ENCODE measurements at regions not wholly inside any gene's neighbourhood (a gene's known extent, or its start where the extent isn't known, plus 50 kb on each side); places are given as distances from the start of the nearest gene placed in this dataset.

DNA sequence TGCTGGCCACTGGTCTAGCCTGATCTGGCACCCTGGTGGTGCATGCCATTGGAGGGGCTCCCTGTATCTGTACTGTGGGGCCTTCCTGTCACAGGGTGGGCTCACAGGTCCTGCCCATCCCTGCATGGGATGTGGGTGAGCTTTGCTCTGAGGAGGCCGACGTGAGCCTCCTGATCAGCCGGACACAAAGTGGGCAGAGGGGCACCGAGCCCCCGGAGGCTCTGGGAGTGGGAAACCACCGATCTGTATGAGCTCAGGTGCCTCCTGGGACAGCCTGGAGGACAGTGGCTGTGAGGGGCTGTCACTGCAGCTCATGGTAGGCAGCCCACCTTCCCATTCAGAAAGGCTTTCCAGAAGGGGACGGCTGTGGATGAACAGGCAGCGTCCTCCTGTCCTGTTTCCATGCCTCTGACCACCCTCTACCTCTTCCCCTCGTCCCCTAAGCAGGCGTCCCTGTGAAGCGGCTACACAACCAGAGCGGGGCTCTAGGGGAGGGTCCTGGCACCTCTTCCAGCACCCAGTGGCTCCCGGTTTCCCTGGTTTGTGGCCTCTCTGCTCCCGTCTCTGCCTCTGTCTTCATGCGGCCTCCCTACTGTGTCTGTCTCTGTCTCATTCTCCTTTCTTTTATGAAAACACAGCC is 112.5 kb upstream of the OTOS start:
- intact Hi-C loops (cut with micrococcal nuclease): no loop called here
- H3K36me3 Mint-ChIP-seq: no peaks in the 10 kb centered on the region
- H3K4me1 Mint-ChIP-seq: no peaks in the 10 kb centered on the region
- Histone ChIP-seq H3K36me3 (ENCODE audit: insufficient read depth, low read length) (no peaks in the 10 kb centered on the region), H3K4me3 (ENCODE audit: low read length in 2 of 2) (no peak overlapping the region), H3K27me3 (ENCODE audit: insufficient read depth, low read length) (no peaks in the 10 kb centered on the region), H3K27ac (ENCODE audit: low read depth, low read length) (no peak overlapping the region), H3K9me3 (ENCODE audit: control insufficient read depth in 1 of 2, low read length in 2 of 2) (no peaks in the 10 kb centered on the region), H3K4me1 (ENCODE audit: insufficient read depth, low read length) (no peaks in the 10 kb centered on the region)
- H3K4me3 Mint-ChIP-seq: no peak overlapping the region
- peaks cover 0 to 16% of the 10 kb centered on the region in 2 donors for H3K27me3 Mint-ChIP-seq
- ChIA-PET POLR2A (ENCODE audit: partially characterized antibody) (no interaction called here), CTCF (ENCODE audit: partially characterized antibody) (no interaction called here)
- no peaks in the 10 kb centered on the region for H3K9me3 Mint-ChIP-seq
- H3K27ac Mint-ChIP-seq: no peak overlapping the region
- no peak for DNase-seq

DNA sequence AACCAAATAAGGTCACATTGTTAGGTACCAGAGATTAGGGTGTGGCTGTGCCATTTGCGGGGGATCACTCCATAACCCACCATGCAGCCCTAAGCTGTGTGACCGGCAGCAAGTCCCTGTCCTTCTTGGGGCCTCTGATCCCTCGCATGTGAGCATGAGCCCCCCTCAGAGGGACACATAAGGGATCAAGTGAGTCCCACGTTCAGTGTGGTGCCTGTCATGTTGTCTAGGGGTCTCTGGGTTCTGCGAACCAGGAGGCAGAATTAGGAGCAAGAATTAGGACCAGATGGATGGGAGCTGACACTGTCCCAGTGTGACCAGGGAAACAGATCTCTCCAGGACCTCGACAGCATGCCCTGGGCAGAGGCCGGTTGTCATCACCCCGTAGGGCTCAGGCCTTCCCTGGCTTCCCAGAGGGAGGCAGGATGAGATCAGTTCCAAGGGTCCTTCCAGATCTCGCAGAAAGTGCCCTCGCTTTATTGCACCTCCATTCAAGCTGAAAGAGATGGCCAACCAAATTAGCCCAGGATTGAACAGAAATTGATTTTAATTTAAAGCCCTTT is 113.2 kb upstream of the OTOS start:
- POLR2A ChIA-PET (ENCODE audit: partially characterized antibody): no interaction called here
- Mint-ChIP-seq H3K27me3 (peaks cover 0 to 16% of the 10 kb centered on the region in 2 donors), H3K27ac (no peak overlapping the region), H3K4me3 (no peak overlapping the region), H3K36me3 (no peaks in the 10 kb centered on the region), H3K9me3 (no peaks in the 10 kb centered on the region), H3K4me1 (no peaks in the 10 kb centered on the region)
- no peak overlapping the region for H3K4me3 ChIP-seq (ENCODE audit: low read length in 2 of 2)
- no peaks in the 10 kb centered on the region for H3K9me3 ChIP-seq (ENCODE audit: control insufficient read depth in 1 of 2, low read length in 2 of 2)
- H3K27ac ChIP-seq (ENCODE audit: low read depth, low read length): no peak overlapping the region
- H3K27me3 ChIP-seq (ENCODE audit: insufficient read depth, low read length): no peaks in the 10 kb centered on the region
- H3K4me1 ChIP-seq (ENCODE audit: insufficient read depth, low read length): no peaks in the 10 kb centered on the region
- CTCF ChIA-PET (ENCODE audit: partially characterized antibody): no interaction called here
- intact Hi-C loops (cut with micrococcal nuclease): no loop called here
- no peak for DNase-seq
- H3K36me3 ChIP-seq (ENCODE audit: insufficient read depth, low read length): no peaks in the 10 kb centered on the region

DNA sequence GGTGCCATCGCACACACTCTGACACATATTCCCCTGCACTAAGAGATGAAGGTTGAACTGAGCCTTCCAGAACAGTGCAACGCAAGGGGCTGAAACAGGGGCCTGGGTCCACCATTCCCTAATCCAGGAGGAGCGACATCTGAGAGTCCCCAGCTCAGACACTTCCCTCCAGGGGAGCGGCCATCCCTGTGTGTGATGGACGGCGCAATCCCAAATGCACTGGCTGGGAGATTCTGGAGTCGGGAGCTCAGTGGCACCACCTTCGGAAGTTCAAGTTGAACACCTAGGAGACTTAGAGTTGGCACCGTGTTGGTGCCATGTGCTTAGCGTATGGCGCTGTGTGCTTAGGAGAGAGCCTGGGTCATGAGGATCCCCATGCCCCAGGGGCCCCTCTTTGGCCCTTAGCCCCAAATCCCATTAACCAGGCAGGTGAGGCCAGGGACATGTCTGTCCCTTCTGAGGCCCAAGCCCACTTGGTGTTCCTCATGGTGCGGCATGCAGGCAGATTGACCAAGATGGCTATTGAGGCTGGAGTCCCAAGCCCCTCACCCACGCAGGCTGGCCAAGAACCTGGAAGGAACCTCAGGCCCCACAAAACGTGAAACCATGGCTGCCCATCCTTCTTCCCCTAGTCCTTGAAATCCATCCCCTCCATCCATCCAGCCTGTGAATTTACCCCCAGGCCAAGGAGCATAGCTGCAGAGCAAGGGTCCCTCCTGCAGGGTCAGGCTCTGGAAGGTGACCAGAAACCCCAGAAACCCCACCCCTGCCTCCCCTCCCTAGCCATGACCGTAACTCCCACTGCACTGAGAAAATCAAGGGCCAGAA is 114.1 kb upstream of the OTOS start:
- Histone ChIP-seq H3K36me3 (ENCODE audit: insufficient read depth, low read length) (no peaks in the 10 kb centered on the region), H3K4me1 (ENCODE audit: insufficient read depth, low read length) (no peaks in the 10 kb centered on the region), H3K4me3 (ENCODE audit: low read length in 2 of 2) (no peak overlapping the region), H3K27me3 (ENCODE audit: insufficient read depth, low read length) (no peaks in the 10 kb centered on the region), H3K27ac (ENCODE audit: low read depth, low read length) (no peak overlapping the region), H3K9me3 (ENCODE audit: control insufficient read depth in 1 of 2, low read length in 2 of 2) (no peaks in the 10 kb centered on the region)
- no peaks in the 10 kb centered on the region for H3K36me3 Mint-ChIP-seq
- H3K27me3 Mint-ChIP-seq: peaks cover 0 to 16% of the 10 kb centered on the region in 2 donors
- CTCF ChIA-PET (ENCODE audit: partially characterized antibody): no interaction called here
- no peak overlapping the region for H3K4me3 Mint-ChIP-seq
- no peaks in the 10 kb centered on the region for H3K4me1 Mint-ChIP-seq
- POLR2A ChIA-PET (ENCODE audit: partially characterized antibody): no interaction called here
- no peak overlapping the region for H3K27ac Mint-ChIP-seq
- no peaks in the 10 kb centered on the region for H3K9me3 Mint-ChIP-seq
- DNase-seq: no peak
- intact Hi-C loops (cut with micrococcal nuclease): no loop called here

DNA sequence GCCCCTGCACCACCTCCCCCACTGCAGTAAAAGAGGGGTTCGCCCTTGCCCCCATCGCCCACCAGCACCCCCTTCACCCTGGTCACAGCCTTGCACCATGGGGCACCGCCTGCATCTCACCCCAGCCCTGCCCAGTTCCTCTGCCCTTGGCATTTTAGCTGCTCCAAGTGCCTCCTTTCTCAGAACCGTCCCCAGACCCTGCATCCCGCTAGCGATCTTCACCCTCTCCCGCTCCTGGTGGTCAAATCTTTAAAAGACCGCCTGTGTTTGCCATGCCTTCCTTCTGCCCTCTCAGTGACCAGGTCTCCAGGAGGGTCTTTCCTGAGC is 114.7 kb upstream of the OTOS start:
- intact Hi-C loops (cut with micrococcal nuclease): no loop called here
- no peaks in the 10 kb centered on the region for H3K4me1 ChIP-seq (ENCODE audit: insufficient read depth, low read length)
- H3K4me3 ChIP-seq (ENCODE audit: low read length in 2 of 2): no peak overlapping the region
- DNase-seq: no peak
- Mint-ChIP-seq H3K36me3 (no peaks in the 10 kb centered on the region), H3K27ac (no peak overlapping the region), H3K9me3 (no peaks in the 10 kb centered on the region), H3K27me3 (peaks cover 0 to 13% of the 10 kb centered on the region in 2 donors), H3K4me3 (no peak overlapping the region), H3K4me1 (no peaks in the 10 kb centered on the region)
- POLR2A ChIA-PET (ENCODE audit: partially characterized antibody): no interaction called here
- H3K27me3 ChIP-seq (ENCODE audit: insufficient read depth, low read length): no peaks in the 10 kb centered on the region
- H3K27ac ChIP-seq (ENCODE audit: low read depth, low read length): no peak overlapping the region
- no peaks in the 10 kb centered on the region for H3K9me3 ChIP-seq (ENCODE audit: control insufficient read depth in 1 of 2, low read length in 2 of 2)
- H3K36me3 ChIP-seq (ENCODE audit: insufficient read depth, low read length): no peaks in the 10 kb centered on the region
- CTCF ChIA-PET (ENCODE audit: partially characterized antibody): no interaction called here

DNA sequence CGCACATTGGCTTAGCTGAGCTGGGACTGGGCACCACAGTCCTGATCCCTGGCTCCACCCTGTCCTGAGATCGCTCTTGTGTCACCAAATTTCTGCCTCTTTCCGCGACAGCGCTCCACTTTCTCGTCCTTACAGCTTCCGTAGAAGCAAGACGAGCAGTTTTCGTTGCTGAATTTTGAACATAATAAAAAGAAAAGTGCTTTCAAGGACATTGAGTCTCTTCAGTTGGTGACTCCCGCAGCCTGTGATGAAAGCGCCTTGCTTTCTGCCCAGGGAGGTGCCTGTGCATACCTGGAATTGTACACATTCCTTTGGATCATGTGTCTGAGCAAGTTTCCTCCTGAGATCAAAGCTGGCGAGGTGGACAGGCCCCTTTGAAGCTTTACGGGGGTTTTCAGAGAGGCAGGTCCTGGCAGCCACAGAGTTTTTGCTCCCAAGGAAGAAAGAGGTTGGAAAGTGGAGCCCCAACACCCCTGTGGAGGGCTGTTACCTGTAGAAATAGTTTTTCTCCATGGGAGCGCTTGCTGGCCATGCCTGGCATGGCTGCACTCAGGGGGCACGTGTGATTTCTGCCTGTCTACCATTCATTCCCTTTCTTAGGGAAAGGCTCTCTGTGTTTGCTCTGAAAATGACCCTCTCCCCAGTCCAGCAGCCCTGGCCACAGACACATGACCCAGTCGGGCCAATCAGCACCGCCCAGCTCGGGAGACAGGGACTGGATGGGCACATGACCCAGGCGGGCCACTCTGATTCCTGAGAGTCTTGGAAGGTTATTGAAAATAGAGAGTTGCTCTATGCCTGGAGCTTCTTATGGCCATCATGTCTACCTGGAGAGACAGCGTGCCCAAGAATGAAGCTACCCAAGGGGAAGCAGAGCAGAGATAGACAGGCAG is 115.6 kb upstream of the OTOS start:
- POLR2A ChIA-PET (ENCODE audit: partially characterized antibody): no interaction called here
- no peaks in the 10 kb centered on the region for H3K4me1 Mint-ChIP-seq
- no peak overlapping the region for H3K27ac Mint-ChIP-seq

DNA sequence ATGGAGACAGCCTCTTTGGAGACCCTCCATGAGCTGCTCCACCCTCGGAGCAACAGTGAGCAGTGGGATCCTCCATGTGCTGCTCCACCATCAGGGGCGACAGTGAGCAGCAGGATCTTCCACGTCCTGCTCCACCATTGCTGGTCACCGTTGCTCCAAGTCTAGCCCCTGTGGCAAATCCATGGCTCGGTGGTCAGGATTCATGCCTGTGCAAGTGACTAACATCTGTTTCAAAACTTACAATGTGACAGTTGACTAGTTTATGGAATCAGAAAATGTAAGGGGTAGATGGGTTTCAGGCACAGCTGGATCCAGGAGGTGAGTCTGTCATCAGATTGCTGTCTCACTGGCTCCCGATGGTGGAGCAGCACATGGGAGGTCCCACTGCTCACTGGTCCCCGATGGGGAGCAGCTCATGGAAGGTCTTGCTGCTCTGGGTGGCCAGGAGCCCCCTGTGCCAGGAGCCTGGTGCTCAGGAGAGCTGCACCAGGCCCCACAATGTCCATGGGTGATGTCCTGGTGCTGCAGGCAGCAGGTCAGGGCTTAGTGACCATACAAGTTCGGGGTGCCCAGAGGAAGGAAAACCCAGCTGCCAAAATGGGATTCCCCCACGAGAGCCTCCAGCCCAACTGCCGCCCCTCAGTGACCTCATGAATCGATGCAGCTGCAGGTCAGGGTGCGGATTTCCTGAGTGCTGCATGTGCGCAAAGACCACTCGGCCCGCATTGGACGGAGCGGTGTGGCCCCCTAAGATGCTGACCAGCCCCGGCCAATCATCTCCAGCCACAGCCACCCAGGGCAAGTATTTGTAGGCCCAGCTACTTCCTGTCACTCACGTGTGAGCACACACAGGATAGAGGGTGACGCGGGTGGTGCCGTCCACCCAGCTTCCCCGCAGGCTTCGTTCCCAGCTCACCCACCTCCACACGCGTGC is 116.5 kb upstream of the OTOS start:
- Mint-ChIP-seq H3K27ac (no peak overlapping the region), H3K4me3 (no peak overlapping the region)
- no peaks in the 10 kb centered on the region for H3K4me1 ChIP-seq (ENCODE audit: insufficient read depth, low read length)

More for the DNA sequence above, 115.6 kb upstream of the OTOS start:
- Mint-ChIP-seq H3K4me3 (no peak overlapping the region), H3K9me3 (peaks cover 0 to 6% (median 0%) of the 10 kb centered on the region in 8 donors), H3K36me3 (no peaks in the 10 kb centered on the region), H3K27me3 (peaks cover 0 to 12% of the 10 kb centered on the region in 2 donors)
- no peak overlapping the region for H3K4me3 ChIP-seq (ENCODE audit: low read length in 2 of 2)
- H3K9me3 ChIP-seq (ENCODE audit: control insufficient read depth in 1 of 2, low read length in 2 of 2): no peaks in the 10 kb centered on the region
- H3K27ac ChIP-seq (ENCODE audit: low read depth, low read length): no peak overlapping the region
- no peak for DNase-seq
- CTCF ChIA-PET (ENCODE audit: partially characterized antibody): no interaction called here
- no peaks in the 10 kb centered on the region for H3K27me3 ChIP-seq (ENCODE audit: insufficient read depth, low read length)
- no peaks in the 10 kb centered on the region for H3K4me1 ChIP-seq (ENCODE audit: insufficient read depth, low read length)
- intact Hi-C loops (cut with micrococcal nuclease): no loop called here
- H3K36me3 ChIP-seq (ENCODE audit: insufficient read depth, low read length): no peaks in the 10 kb centered on the region

More for the DNA sequence above, 116.5 kb upstream of the OTOS start:
- H3K4me3 ChIP-seq (ENCODE audit: low read length in 2 of 2): no peak overlapping the region
- peaks cover 0 to 12% of the 10 kb centered on the region in 2 donors for H3K27me3 Mint-ChIP-seq
- H3K27ac ChIP-seq (ENCODE audit: low read depth, low read length): no peak overlapping the region
- H3K36me3 Mint-ChIP-seq: no peaks in the 10 kb centered on the region
- H3K9me3 Mint-ChIP-seq: peaks cover 0 to 11% (median 3%) of the 10 kb centered on the region in 8 donors
- no peaks in the 10 kb centered on the region for H3K36me3 ChIP-seq (ENCODE audit: insufficient read depth, low read length)
- no peaks in the 10 kb centered on the region for H3K9me3 ChIP-seq (ENCODE audit: control insufficient read depth in 1 of 2, low read length in 2 of 2)
- H3K27me3 ChIP-seq (ENCODE audit: insufficient read depth, low read length): no peaks in the 10 kb centered on the region
- ChIA-PET CTCF (ENCODE audit: partially characterized antibody) (no interaction called here), POLR2A (ENCODE audit: partially characterized antibody) (no interaction called here)
- intact Hi-C loops (cut with micrococcal nuclease): no loop called here
- no peak for DNase-seq
- H3K4me1 Mint-ChIP-seq: no peaks in the 10 kb centered on the region

Measured in CD4-positive, alpha-beta memory T cell (primary cell).